ENCODE measurements at regions not wholly inside any gene's neighbourhood (a gene's known extent, or its start where the extent isn't known, plus 50 kb on each side); places are given as distances from the start of the nearest gene placed in this dataset.

GRCh38 chr10:33550811-33551210 is 216.3 kb upstream of the NRP1 start:
- H3K36me3 ChIP-seq = no peaks in the 10 kb centered on the region
- peaks cover 0 to 4% (median 0%) of the 10 kb centered on the region in 7 donors for H3K27me3 ChIP-seq
- 88 to 89% methylated on average over 1 of the region's 1 CpG for WGBS, 2 donors
- intact Hi-C loops (cut with DNase I) = no loop called here
- no peaks in the 10 kb centered on the region for H3K9me3 ChIP-seq
- ATAC-seq = no peak
- H3K27ac ChIP-seq = no peak overlapping the region
- peaks cover 0 to under 1% (median 0%) of the 10 kb centered on the region in 9 donors for H3K4me1 ChIP-seq
- DNase-seq = no peak
- no peak overlapping the region for H3K4me3 ChIP-seq
- no peak for TF ChIP-seq CTCF (IDR thresholded peaks at IDR 0.05)

- no peaks in the 10 kb centered on the region for H3K4me1 ChIP-seq
- no peak overlapping the region for H3K4me3 ChIP-seq
- no peaks in the 10 kb centered on the region for H3K27me3 ChIP-seq
- peaks cover 0 to 16% (median 8%) of the 10 kb centered on the region in 11 donors for H3K9me3 ChIP-seq
- TF ChIP-seq CTCF (IDR thresholded peaks at IDR 0.05) = no peak
- DNase-seq (no peak), ATAC-seq (no peak)
- no peak overlapping the region for H3K27ac ChIP-seq
- intact Hi-C loops (cut with DNase I) = no loop called here
- 92 to 96% methylated on average over 2 of the region's 2 CpGs for WGBS, 2 donors
- no peaks in the 10 kb centered on the region for H3K36me3 ChIP-seq
These were observed 213.5 kb upstream of the NRP1 start for GRCh38 chr10:33547976-33548375.

- Histone ChIP-seq H3K36me3 (no peaks in the 10 kb centered on the region), H3K27me3 (no peaks in the 10 kb centered on the region), H3K27ac (no peak overlapping the region), H3K4me1 (no peaks in the 10 kb centered on the region), H3K9me3 (peaks cover 0 to 20% (median 11%) of the 10 kb centered on the region in 11 donors), H3K4me3 (no peak overlapping the region)
- ATAC-seq (no peak), DNase-seq (no peak)
- TF ChIP-seq CTCF (IDR thresholded peaks at IDR 0.05) = no peak
- intact Hi-C loops (cut with DNase I) = no loop called here
- WGBS, 2 donors = 96 to 99% methylated on average over 1 of the region's 1 CpG
These were observed 211.6 kb upstream of the NRP1 start for GRCh38 chr10:33546031-33546430.

- Histone ChIP-seq H3K4me1 (no peaks in the 10 kb centered on the region), H3K4me3 (no peak overlapping the region), H3K9me3 (peaks cover 0 to 20% (median 11%) of the 10 kb centered on the region in 11 donors), H3K27ac (no peak overlapping the region), H3K27me3 (no peaks in the 10 kb centered on the region), H3K36me3 (no peaks in the 10 kb centered on the region)
- intact Hi-C loops (cut with DNase I) = no loop called here
- WGBS, 2 donors = 84 to 94% methylated on average over 2 of the region's 2 CpGs
- DNase-seq (no peak), ATAC-seq (no peak)
- no peak for TF ChIP-seq CTCF (IDR thresholded peaks at IDR 0.05)
These were observed 208.5 kb upstream of the NRP1 start for GRCh38 chr10:33542752-33543505.
